GM21360 (cell line): ENCODE measurements at regions not wholly inside any gene's neighbourhood (a gene's known extent, or its start where the extent isn't known, plus 50 kb on each side); places are given as distances from the start of the nearest gene placed in this dataset.

ENCODE experiments used
- ATAC-seq: cut with Tn5 transposase; IDR thresholded peaks from one replicate; pipeline ENCODE4 v1.9.1; 2021; ENCODE audit warnings: mild to moderate bottlenecking, moderate library complexity; ENCODE audit not compliant: unreplicated experiment

GRCh38 chr6:87815449-87815848 is 113.4 kb upstream of the AKIRIN2 start:
- ATAC-seq: no peak

- no peak for ATAC-seq
These were observed 106.1 kb upstream of the AKIRIN2 start for GRCh38 chr6:87808005-87808757.

- peak; percentile 94 for ATAC-seq
These were observed 105.4 kb upstream of the AKIRIN2 start for GRCh38 chr6:87807475-87807874.

- no peak for ATAC-seq
These were observed 104.6 kb upstream of the AKIRIN2 start for GRCh38 chr6:87806635-87807034.

GRCh38 chr6:87806099-87806498 is 104.1 kb upstream of the AKIRIN2 start:
- ATAC-seq: no peak

DNA sequence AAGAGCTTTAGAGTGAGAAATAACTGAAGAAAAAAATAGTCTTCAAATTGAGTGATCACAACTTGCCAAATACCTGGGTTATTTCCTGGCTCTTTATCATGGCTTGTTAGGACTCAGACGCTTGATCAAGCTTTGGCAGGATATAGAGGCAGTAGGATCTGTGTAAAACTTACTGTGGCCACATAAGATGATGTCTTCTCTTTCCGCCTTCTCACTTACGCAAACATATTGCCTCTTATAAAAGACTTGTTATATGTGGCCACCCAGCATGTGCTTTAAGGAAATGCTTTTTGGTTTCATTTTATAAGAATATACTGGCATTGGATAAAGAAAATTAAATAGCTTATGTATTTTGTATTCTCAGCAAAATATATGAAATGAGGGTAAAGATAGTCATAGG is 101.8 kb upstream of the AKIRIN2 start:
- no peak for ATAC-seq

GRCh38 chr6:87799651-87800050 is 97.6 kb upstream of the AKIRIN2 start:
- no peak for ATAC-seq

DNA sequence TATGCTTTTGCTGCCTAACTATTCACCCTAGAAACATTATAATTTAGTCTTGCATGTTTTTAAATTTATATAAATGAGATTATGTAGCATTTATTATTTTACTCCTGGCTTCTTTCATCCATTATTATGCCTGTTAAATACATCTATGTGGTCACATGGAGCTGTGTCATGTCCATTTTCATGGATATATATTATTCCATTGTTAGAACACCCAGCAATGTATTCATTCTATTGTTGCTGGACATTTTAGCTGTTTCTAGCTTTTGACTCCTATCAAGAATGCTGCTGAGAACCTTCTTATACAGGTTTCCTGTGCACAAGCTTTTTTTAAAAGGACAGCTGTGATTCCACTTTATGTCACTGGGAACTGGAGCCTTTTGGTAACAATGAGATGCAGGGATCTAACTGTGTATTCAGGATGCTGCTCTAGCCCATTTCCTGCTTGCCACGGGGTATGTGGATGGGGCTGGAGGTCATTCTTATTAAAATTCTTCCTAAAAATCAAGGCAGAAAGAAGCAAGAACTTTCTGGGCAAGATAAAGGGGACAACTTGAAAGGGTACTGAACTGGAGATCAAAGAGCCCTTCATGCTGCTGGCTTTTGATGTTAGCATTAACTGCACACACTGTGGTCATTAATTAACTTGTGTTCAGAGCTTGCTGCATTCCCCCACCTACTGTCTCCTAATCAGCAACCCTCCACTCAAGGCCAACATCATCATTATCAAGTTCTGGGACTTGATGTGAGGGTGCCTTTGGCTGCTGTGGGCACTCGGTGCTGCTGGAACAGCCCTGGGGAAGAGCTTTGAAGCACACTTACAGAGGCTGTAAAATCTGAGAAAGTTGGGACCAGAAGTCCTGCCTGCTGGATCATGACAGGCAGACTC is 96.6 kb upstream of the AKIRIN2 start:
- no peak for ATAC-seq

GRCh38 chr6:87794922-87795885 is 93.2 kb upstream of the AKIRIN2 start:
- ATAC-seq: no peak

DNA sequence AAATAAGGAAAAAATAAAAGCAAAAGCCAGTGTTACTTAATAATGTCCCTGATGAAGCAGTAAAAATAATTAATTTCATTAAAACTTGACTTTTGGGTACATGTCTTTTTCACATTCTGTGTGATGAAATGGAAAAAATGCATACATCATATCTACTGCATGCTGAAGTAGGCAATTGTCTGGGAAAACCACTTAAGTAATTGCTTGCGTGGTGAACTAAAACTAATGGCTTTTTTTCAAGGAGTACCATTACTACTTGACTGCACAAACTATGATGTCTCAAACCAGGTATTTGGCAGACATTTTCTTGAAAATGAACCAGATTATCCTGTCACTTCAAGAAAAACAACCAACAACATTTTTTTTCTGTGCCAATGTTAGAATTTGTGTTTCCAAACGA is 91.3 kb upstream of the AKIRIN2 start:
- ATAC-seq: no peak

DNA sequence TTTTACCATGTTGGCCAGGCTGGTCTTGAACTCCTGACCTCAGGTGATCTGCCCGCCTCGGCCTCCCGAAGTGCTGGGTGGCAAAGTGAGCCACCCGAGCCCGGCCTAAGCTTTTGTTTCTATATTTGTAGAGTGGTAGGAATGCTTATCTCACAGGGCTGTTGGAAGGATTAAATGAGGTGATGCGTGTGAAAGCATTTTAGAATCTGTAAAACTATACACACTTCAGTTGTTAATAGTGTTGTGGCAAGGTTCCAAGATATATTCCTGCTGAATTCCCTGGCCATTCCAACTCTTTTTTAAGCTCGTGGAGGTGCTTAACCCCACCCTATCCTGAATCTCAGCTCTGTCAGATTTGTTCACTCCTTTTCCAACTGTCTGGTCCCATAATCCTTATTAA is 89.9 kb upstream of the AKIRIN2 start:
- no peak for ATAC-seq

- ATAC-seq: no peak
These were observed 89.5 kb upstream of the AKIRIN2 start for GRCh38 chr6:87791485-87791884.

DNA sequence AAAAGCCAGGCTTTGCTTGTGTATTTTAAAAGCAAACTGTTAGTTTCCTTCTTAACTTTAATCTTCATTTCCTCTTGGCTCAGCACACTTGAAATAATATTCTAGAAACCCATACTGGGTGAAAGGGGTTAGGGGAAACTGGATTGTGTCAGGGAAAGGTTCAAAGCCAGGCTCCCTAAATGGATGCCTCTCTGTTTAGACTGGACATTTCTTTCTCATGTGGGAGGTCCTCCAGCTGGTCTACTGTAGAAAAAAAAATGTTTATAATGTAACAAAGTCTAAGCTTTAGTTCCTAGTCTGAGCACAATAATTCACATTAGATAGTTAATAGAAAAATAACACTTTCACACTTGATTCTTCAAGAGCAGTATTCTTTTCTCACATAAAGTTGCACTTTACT is 89.0 kb upstream of the AKIRIN2 start:
- no peak for ATAC-seq

DNA sequence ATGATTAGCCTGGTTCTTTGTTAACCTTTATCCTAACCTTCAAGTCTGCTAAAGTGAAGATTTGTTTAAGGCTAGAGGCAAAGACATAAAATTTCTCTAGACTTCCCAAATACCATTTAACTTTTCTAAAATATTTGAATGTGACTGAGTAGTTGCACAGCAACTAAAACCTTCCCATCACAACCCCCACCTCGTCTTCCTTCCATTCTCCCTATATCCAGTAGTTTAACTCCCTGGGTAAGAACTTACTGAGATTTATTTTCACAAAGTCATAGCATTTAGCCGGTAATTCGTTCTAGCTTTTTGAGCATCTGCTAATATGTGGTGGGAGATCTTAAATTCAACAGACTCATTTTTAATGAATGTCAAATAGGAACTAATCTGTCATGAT is 87.9 kb upstream of the AKIRIN2 start:
- ATAC-seq: no peak

DNA sequence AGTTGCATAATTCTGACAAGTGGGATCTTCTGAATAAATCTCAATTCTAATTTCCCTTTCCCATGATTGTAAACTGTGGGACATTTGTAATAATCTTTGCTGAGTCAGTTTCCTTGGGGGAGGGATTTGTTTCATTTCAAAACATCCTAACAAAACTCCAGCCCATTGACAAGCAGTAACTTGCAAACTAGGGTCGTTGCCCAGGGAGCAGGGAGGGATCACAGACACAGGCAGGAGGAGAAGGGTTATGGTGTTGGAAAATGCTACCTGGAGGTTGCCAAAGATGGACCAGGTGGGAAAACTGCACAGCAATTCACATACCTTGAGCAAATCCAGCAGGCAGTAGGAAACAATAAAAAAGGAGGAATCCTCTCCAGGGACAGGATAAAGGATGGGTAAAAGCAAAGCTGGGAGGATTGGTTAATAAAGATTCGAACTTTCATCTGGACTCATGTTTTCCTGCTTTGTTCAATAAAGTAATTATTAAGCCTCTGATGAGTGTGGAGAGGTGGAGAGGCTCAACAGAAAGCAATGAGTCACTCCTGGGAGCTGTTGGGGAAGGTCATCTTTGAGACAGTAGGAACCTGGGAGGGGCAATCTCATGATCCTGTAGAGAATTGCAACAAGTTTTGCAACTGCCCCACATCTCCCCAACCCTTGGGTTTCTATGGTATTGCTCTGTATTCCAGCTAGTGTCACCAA is 87.3 kb upstream of the AKIRIN2 start:
- ATAC-seq: no peak

DNA sequence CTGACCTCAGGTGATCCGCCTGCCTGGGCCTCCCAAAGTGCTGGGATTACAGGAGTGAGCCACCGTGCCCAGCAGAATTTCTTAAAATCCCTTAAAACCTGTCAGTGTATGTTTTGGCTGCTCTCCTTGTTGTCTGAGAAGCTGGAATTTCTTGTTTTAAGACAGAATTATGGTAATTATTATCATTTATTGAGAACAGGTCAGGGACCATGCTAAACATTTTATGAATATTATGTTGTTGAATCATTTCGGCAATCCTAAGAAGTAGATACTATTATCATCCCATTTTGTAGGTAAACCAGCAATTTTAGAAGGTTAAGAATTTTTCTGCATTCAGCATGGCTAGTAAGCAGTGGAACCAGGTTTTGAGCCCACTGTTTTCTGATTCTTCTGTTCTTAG is 86.1 kb upstream of the AKIRIN2 start:
- ATAC-seq: no peak

- no peak for ATAC-seq
These were observed 83.3 kb upstream of the AKIRIN2 start for GRCh38 chr6:87785229-87785862.

- no peak for ATAC-seq
These were observed 82.7 kb upstream of the AKIRIN2 start for GRCh38 chr6:87784690-87785089.

GRCh38 chr6:87784051-87784450 is 82.0 kb upstream of the AKIRIN2 start:
- ATAC-seq: no peak

DNA sequence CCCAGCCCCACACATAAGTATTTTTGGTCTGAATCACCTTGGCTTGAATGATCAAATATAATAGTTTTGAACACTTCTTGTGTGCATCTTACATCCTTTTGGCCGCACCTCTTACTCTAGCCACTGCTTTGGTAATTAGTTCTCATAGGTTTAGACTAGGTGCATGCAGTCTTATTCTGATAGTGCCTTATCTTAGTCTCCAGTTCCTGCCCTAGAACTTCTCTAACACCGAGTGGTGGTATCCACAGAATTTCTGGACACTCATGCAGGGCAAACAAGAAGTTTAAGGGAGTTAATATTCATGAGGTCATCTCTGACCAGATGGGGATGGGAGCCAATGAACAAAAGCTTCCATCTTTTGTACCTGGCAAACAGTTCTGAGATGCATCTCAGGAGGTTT is 77.5 kb upstream of the AKIRIN2 start:
- no peak for ATAC-seq
